GM18511 (cell line): ENCODE measurements at regions not wholly inside any gene's neighbourhood (a gene's known extent, or its start where the extent isn't known, plus 50 kb on each side); places are given as distances from the start of the nearest gene placed in this dataset.

Experiments
- ATAC-seq: cut with Tn5 transposase; IDR thresholded peaks from one replicate; pipeline ENCODE4 v1.9.1; 2021; ENCODE audit warnings: mild to moderate bottlenecking, moderate library complexity; ENCODE audit not compliant: unreplicated experiment

- no peak for ATAC-seq
These were observed 116.4 kb downstream of the TM9SF2 start for GRCh38 chr13:99617474-99618255.

- peak; percentile 87 for ATAC-seq
These were observed 113.2 kb downstream of the TM9SF2 start for GRCh38 chr13:99614465-99614885.
